A549 (cell line): ENCODE measurements at regions not wholly inside any gene's neighbourhood (a gene's known extent, or its start where the extent isn't known, plus 50 kb on each side); places are given as distances from the start of the nearest gene placed in this dataset.
A peak's percentile ranks its signal among the peaks of the same experiment; 100 is the strongest.

Source experiments
- ATAC-seq, 2 experiments: fragments of 200-7000 bp in 1 of 2; fragments of >200 bp in 1 of 2; cut with Nextera tagmentation in 1 of 2; cut with Tn5 transposase in 1 of 2; 3 replicates each; pipeline versions ENCODE4 v1.8.0 to v1.9.1; 2018 to 2020; ENCODE audit warnings: mild to moderate bottlenecking in 1 of 2, moderate library complexity in 1 of 2
- CTCF ChIA-PET: fragments of 300-600 bp; sonication (Branson Sonifier 250); formaldehyde crosslinking; extraction: SDS; loops from one replicate; lab custom pipeline; 2021; ENCODE audit warnings: antibody characterized with exemption, inconsistent platforms; lab: Yijun Ruan, JAX
- POLR2A ChIA-PET: fragments of 350-600 bp; formaldehyde crosslinking; extraction: SDS; loops from one replicate; lab custom pipeline; 2021; ENCODE audit warnings: antibody characterized with exemption, inconsistent platforms; lab: Yijun Ruan, JAX
- DNase-seq, 2 experiments: peaks; one replicate each; pipeline versions ENCODE4 v3.0.0 to v3.0.0-alpha.2; 2011 to 2016; ENCODE audit warnings: low read depth in 1 of 2, low spot score in 1 of 2
- FAIRE-seq: peaks from 2 replicates; lab custom pipeline; 2011; peaks lifted over from hg19 to GRCh38; lab: Jason Lieb, UNC
- H3K27ac ChIP-seq, 2 experiments: fragments of >200 bp; sonication (Bioruptor Twin); formaldehyde crosslinking; 3 replicates each; pipeline ENCODE4 v1.5.1; 2016 to 2017
- H3K4me1 ChIP-seq: fragments of >200 bp; sonication (Bioruptor Twin); formaldehyde crosslinking; 3 replicates; pipeline ENCODE4 v1.6.1; 2016
- H3K4me2 ChIP-seq: fragments of >200 bp; sonication (Bioruptor Twin); formaldehyde crosslinking; 3 replicates; pipeline ENCODE4 v1.6.1; 2016
- H3K4me3 ChIP-seq: fragments of >200 bp; sonication (Bioruptor Twin); formaldehyde crosslinking; 3 replicates; pipeline ENCODE4 v1.5.1; 2016
- H3K9me3 ChIP-seq: fragments of >200 bp; sonication (Bioruptor Twin); formaldehyde crosslinking; 3 replicates; pipeline ENCODE4 v1.6.1; 2016
- ATOH8 ChIP-seq: fragments of 250-450 bp; sonication (Bioruptor Pico); IDR thresholded peaks from 2 replicates; pipeline ENCODE4 v1.5.0; 2020; ENCODE audit warnings: low read depth, mild to moderate bottlenecking, moderate library complexity
- BCL3 ChIP-seq: fragments of >200 bp; sonication (Bioruptor Twin); formaldehyde crosslinking; IDR thresholded peaks from 3 replicates; pipeline ENCODE4 v1.6.1; 2016
- BHLHE40 ChIP-seq: IDR thresholded peaks from 2 replicates; pipeline ENCODE4 v1.6.1; 2012; ENCODE audit warnings: low read depth, low read length, inconsistent platforms
- CBX2 ChIP-seq: fragments of 200-600 bp; sonication (generic); IDR thresholded peaks from 2 replicates; pipeline ENCODE4 v1.6.1; 2016; ENCODE audit warnings: low read depth, mild to moderate bottlenecking, borderline replicate concordance
- CBX8 ChIP-seq: fragments of 200-600 bp; sonication (generic); IDR thresholded peaks from 2 replicates; pipeline ENCODE4 v1.6.1; 2016
- CEBPB ChIP-seq, 2 experiments: fragments of >200 bp in 1 of 2; sonication (Bioruptor Twin) in 1 of 2; formaldehyde crosslinking in 1 of 2; IDR thresholded peaks; 2 replicates each; pipeline ENCODE4 v1.6.1; 2012 to 2016
- CHD2 ChIP-seq: fragments of 150-350 bp; IDR thresholded peaks from 2 replicates; pipeline ENCODE4 v1.6.1; 2014; ENCODE audit warnings: low read length; ENCODE audit not compliant: partially characterized antibody
- CTCF ChIP-seq: fragments of >200 bp; sonication (Bioruptor Twin); formaldehyde crosslinking; IDR thresholded peaks from 3 replicates; pipeline ENCODE4 v1.5.1; 2016
- EHF ChIP-seq: fragments of 250-450 bp; sonication (Bioruptor Pico); IDR thresholded peaks from 2 replicates; pipeline ENCODE4 v1.5.0; 2020; ENCODE audit warnings: mild to moderate bottlenecking
- ESRRA ChIP-seq: fragments of 150-350 bp; IDR thresholded peaks from 2 replicates; pipeline ENCODE4 v1.6.1; 2014; ENCODE audit warnings: mild to moderate bottlenecking, low read length, borderline replicate concordance
- HOXA7 ChIP-seq: fragments of 250-450 bp; sonication (Bioruptor Pico); IDR thresholded peaks from 2 replicates; pipeline ENCODE4 v1.5.0; 2020; ENCODE audit warnings: mild to moderate bottlenecking, moderate library complexity
- HOXB5 ChIP-seq: fragments of 250-450 bp; sonication (Bioruptor Pico); IDR thresholded peaks from 2 replicates; pipeline ENCODE4 v1.5.0; 2020; ENCODE audit warnings: mild to moderate bottlenecking, moderate library complexity
- JUN ChIP-seq, 2 experiments: fragments of >200 bp; sonication (Bioruptor Twin); formaldehyde crosslinking; IDR thresholded peaks; 2 replicates in 1 of 2; 3 replicates in 1 of 2; pipeline ENCODE4 v1.6.1; 2016 to 2017
- KDM1A ChIP-seq: fragments of 200-600 bp; sonication (generic); IDR thresholded peaks from 2 replicates; pipeline ENCODE4 v1.6.1; 2016; ENCODE audit warnings: low read depth, mild to moderate bottlenecking
- MAFK ChIP-seq: fragments of 450-650 bp; IDR thresholded peaks from 2 replicates; pipeline ENCODE4 v1.6.1; 2014; ENCODE audit not compliant: partially characterized antibody
- MAX ChIP-seq: IDR thresholded peaks from 2 replicates; pipeline ENCODE4 v1.6.1; 2012
- MAZ ChIP-seq: fragments of 150-350 bp; IDR thresholded peaks from 2 replicates; pipeline ENCODE4 v1.6.1; 2014; ENCODE audit warnings: antibody characterized with exemption, low read depth, low read length, borderline replicate concordance
- NPAS2 ChIP-seq: fragments of 250-450 bp; sonication (Bioruptor Pico); IDR thresholded peaks from 2 replicates; pipeline ENCODE4 v1.8.0; 2022; ENCODE audit warnings: mild to moderate bottlenecking, moderate library complexity, borderline replicate concordance
- NR3C1 ChIP-seq: fragments of >200 bp; sonication (Bioruptor Twin); formaldehyde crosslinking; IDR thresholded peaks from 3 replicates; pipeline ENCODE4 v1.6.1; 2017
- POLR2A ChIP-seq: IDR thresholded peaks from 2 replicates; pipeline ENCODE4 v1.6.1; 2012; ENCODE audit warnings: mild to moderate bottlenecking, low read length
- RCOR1 ChIP-seq: fragments of 150-350 bp; IDR thresholded peaks from 2 replicates; pipeline ENCODE4 v1.6.1; 2014; ENCODE audit warnings: antibody characterized with exemption, low read length, low read depth
- RFX5 ChIP-seq: fragments of 450-650 bp; IDR thresholded peaks from 2 replicates; pipeline ENCODE4 v1.7.1; 2014; ENCODE audit warnings: antibody characterized with exemption, mild to moderate bottlenecking, moderate library complexity
- ZFP36 ChIP-seq: fragments of 450-650 bp; IDR thresholded peaks from 2 replicates; pipeline ENCODE4 v1.6.1; 2014; ENCODE audit warnings: borderline replicate concordance; ENCODE audit not compliant: partially characterized antibody
- ZNF302 ChIP-seq: fragments of 250-450 bp; sonication (Bioruptor Pico); IDR thresholded peaks from 2 replicates; pipeline ENCODE4 v1.9.0; 2021; ENCODE audit warnings: inconsistent platforms, mild to moderate bottlenecking, moderate library complexity
- ZSCAN20 ChIP-seq: fragments of 250-450 bp; sonication (Bioruptor Pico); IDR thresholded peaks from 2 replicates; pipeline ENCODE4 v1.8.0; 2022; ENCODE audit warnings: mild to moderate bottlenecking, moderate library complexity
- WGBS: methylation state at CpG from one replicate; pipeline ENCODE4 v1.1.6; 2017; ENCODE audit errors: missing lambda C conversion rate; 5-methylcytosine and 5-hydroxymethylcytosine counted together
- TF ChIP-seq, protein P1 (sequence below): fragments of 200-600 bp; sonication (generic); IDR thresholded peaks from 2 replicates; pipeline ENCODE4 v1.6.1; 2016; ENCODE audit warnings: antibody characterized with exemption, mild to moderate bottlenecking, moderate library complexity
- TF ChIP-seq, protein P2 (sequence below): IDR thresholded peaks from 2 replicates; pipeline ENCODE4 v1.6.1; 2012

DNA sequence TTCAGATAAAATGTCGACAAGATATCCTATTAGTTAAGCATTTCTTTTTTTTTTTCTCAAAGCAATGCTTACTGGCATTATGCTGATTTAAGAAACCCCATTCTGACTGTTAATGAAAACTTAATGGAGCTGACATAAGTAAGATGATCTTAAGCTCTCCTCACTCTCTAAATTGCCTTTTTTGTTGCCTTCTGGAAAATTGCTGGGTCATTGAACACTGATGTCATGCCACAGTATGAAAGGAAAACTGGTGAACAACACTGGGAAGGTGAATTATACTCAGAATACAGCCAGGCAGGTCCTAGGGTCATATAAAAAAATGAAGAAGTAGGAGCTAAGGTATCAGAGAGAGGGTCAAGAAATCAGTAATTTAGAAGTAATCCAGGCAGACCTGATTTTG, 179.9 kb downstream of the BTG1 start:
- ChIA-PET POLR2A (no interaction called here), CTCF (interaction anchor here (1.0 to 1.1 kb wide), 3 partner anchors 9 to 583 kb away, joined by 3 to 4 read pairs (median 3); no protein-coding TSS in a partner anchor)
- Histone ChIP-seq H3K4me3 (no peak overlapping the region), H3K4me1 (0 out of 3 replicates have a peak, but pooled peaks cover 5% of the 10 kb centered on the region), H3K9me3 (no peaks in the 10 kb centered on the region), H3K4me2 (no peak overlapping the region), H3K27ac (no peak overlapping the region)
- FAIRE-seq: no peak
- no peak for ATAC-seq
- 14% methylated on average over 1 of the region's 1 CpG for WGBS
- DNase-seq: no peak
- TF ChIP-seq ESRRA: no peak
- TF ChIP-seq MAFK: peak; percentile 2
- no peak for TF ChIP-seq BHLHE40
- TF ChIP-seq NR3C1: no peak
- TF ChIP-seq CBX8: no peak

DNA sequence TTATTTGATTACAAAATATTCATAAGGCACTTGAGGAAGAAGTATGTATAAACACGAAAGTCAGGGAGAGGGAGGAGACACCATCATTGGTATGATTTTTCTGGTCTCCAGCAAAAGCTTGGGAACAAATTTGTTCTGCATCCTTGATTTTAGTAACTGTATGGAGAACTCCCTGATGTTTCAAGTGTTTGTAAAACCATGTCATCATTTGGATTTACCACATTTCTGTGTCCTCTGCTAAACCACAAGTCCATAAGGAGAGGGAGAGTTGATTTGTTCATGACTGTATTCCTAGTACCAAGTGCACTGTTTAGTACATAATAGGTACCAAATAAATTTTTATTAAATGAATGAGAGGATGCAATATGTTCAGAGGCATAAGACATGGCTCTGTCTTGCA, 181.1 kb downstream of the BTG1 start:
- no peak overlapping the region for H3K4me2 ChIP-seq
- TF ChIP-seq ZFP36 (no peak), MAZ (no peak), KDM1A (no peak), CBX8 (no peak), CEBPB (IDR thresholded peaks at IDR 0.05) (no peak), JUN (IDR thresholded peaks at IDR 0.05) (no peak), RCOR1 (no peak)
- TF ChIP-seq, all 56 proteins: peak for 0
- DNase-seq (no peak), ATAC-seq (no peak), FAIRE-seq (no peak)
- no peak overlapping the region for H3K27ac ChIP-seq
- WGBS: 80% methylated on average over 1 of the region's 1 CpG
- POLR2A ChIA-PET: no interaction called here
- no peaks in the 10 kb centered on the region for H3K9me3 ChIP-seq
- 0 out of 3 replicates have a peak, but pooled peaks cover 5% of the 10 kb centered on the region for H3K4me1 ChIP-seq
- H3K4me3 ChIP-seq: no peak overlapping the region
- CTCF ChIA-PET: no interaction called here

DNA sequence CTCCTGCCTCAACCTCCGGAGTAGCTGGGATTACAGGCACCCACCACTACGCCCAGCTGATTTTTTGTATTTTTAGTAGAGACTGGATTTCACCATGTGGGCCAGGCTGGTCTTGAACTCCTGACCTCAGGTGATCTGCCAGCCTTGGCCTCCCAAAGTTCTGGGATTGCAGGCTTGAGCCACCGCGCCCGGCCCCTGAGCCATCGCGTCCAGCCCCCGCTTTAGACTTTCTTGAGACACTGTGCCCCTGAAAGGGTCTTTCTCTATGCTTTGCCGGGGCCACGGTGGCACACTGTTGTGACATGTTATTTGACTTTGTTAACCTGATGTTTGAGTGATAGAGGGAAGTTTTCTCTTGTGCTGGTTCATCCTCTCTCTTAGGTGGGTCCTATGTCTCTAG, 186.4 kb downstream of the BTG1 start:
- no peaks in the 10 kb centered on the region for H3K9me3 ChIP-seq
- H3K27ac ChIP-seq: no peak overlapping the region
- DNase-seq (no peak), FAIRE-seq (no peak), ATAC-seq (no peak)
- H3K4me3 ChIP-seq: no peak overlapping the region
- 92% methylated on average over 10 of the region's 10 CpGs for WGBS
- H3K4me2 ChIP-seq: no peak overlapping the region
- CTCF ChIA-PET: no interaction called here
- TF ChIP-seq BCL3 (no peak), HOXA7 (CRISPR knock-in tag) (no peak), NPAS2 (no peak), CBX8 (no peak), ATOH8 (no peak), MAZ (no peak), ZSCAN20 (no peak), POLR2A (no peak), CHD2 (no peak), BHLHE40 (no peak), MAFK (no peak), ZNF302 (CRISPR knock-in tag) (no peak), CTCF (no peak), RFX5 (no peak), CBX2 (no peak), MAX (no peak), EHF (CRISPR knock-in tag) (no peak), HOXB5 (CRISPR knock-in tag) (no peak)
- TF ChIP-seq, protein P1, sequence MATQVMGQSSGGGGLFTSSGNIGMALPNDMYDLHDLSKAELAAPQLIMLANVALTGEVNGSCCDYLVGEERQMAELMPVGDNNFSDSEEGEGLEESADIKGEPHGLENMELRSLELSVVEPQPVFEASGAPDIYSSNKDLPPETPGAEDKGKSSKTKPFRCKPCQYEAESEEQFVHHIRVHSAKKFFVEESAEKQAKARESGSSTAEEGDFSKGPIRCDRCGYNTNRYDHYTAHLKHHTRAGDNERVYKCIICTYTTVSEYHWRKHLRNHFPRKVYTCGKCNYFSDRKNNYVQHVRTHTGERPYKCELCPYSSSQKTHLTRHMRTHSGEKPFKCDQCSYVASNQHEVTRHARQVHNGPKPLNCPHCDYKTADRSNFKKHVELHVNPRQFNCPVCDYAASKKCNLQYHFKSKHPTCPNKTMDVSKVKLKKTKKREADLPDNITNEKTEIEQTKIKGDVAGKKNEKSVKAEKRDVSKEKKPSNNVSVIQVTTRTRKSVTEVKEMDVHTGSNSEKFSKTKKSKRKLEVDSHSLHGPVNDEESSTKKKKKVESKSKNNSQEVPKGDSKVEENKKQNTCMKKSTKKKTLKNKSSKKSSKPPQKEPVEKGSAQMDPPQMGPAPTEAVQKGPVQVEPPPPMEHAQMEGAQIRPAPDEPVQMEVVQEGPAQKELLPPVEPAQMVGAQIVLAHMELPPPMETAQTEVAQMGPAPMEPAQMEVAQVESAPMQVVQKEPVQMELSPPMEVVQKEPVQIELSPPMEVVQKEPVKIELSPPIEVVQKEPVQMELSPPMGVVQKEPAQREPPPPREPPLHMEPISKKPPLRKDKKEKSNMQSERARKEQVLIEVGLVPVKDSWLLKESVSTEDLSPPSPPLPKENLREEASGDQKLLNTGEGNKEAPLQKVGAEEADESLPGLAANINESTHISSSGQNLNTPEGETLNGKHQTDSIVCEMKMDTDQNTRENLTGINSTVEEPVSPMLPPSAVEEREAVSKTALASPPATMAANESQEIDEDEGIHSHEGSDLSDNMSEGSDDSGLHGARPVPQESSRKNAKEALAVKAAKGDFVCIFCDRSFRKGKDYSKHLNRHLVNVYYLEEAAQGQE: no peak
- TF ChIP-seq, protein P2, sequence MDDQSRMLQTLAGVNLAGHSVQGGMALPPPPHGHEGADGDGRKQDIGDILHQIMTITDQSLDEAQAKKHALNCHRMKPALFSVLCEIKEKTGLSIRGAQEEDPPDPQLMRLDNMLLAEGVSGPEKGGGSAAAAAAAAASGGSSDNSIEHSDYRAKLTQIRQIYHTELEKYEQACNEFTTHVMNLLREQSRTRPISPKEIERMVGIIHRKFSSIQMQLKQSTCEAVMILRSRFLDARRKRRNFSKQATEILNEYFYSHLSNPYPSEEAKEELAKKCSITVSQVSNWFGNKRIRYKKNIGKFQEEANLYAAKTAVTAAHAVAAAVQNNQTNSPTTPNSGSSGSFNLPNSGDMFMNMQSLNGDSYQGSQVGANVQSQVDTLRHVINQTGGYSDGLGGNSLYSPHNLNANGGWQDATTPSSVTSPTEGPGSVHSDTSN: no peak
- no peaks in the 10 kb centered on the region for H3K4me1 ChIP-seq
- POLR2A ChIA-PET: no interaction called here
